Activated CD4-positive, alpha-beta T cell treated with anti-CD3 and anti-CD28 coated beads, Interleukin-2, Interleukin-4, amounts not matched to agents 100 ng/mL and 50 ng/mL, durations not matched to agents 16 hours and 8 hours (primary cell): ENCODE measurements at regions not wholly inside any gene's neighbourhood (a gene's known extent, or its start where the extent isn't known, plus 50 kb on each side); places are given as distances from the start of the nearest gene placed in this dataset.
"Not testable (repeated sequence)": the region's sequence is repeated elsewhere in the genome, so short reads cannot be mapped to it uniquely, and the experiment has no call there.

Experiments
- DNase-seq: peaks from one replicate; pipeline ENCODE4 v3.0.0-alpha.2; 2020; ENCODE audit warnings: low spot score

- no peak for DNase-seq
These were observed 132.5 kb upstream of the CHD1 start for GRCh38 chr5:99061299-99061698.

- DNase-seq, result peak; percentile 82
These were observed 131.8 kb upstream of the CHD1 start for GRCh38 chr5:99060306-99061261.

- DNase-seq, result no peak
These were observed 130.9 kb upstream of the CHD1 start for GRCh38 chr5:99059685-99060084.

- no peak for DNase-seq
These were observed 129.7 kb upstream of the CHD1 start for GRCh38 chr5:99058466-99058865.

- DNase-seq, result no peak
These were observed 126.2 kb upstream of the CHD1 start for GRCh38 chr5:99054972-99055371.

GRCh38 chr5:99045871-99046270 lies 117.1 kb upstream of the CHD1 start:
- DNase-seq, result no peak

DNA sequence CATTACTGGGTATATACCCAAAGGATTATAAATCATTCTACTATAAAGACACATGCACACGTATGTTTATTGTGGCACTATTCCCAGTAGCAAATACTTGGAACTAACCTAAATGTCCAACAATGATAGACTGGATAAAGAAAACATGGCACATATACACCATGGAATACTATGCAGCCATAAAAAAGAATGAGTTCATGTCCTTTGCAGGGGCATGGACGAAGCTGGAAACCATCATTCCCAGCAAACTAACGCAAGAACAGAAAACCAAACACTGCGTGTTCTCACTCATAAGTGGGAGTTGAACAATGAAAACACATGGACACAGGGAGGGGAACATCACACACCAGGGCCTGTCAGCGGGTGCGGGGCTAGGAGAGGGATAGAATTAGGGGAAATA lies 114.5 kb upstream of the CHD1 start:
- DNase-seq, result not testable (repeated sequence)

DNA sequence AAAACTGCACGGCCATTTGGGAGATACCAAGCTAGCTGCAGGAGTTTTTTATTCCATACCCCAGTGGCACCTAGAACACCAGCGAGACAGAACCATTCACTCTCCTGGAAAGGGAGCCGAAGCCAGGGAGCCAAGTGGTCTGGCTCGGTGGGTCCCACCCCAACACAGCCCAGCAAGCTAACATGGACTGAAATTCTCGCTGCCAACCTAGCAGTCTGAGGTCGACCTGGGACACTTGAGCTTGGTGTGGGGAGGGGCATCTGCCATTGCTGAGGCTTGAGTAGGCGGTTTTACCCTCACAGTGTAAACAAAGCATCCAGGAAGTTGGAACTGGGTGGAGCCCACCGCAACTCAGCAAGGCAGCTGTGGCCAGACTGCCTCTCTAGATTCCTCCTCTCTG lies 108.9 kb upstream of the CHD1 start:
- no peak for DNase-seq

- no peak for DNase-seq
These were observed 107.1 kb upstream of the CHD1 start for GRCh38 chr5:99035942-99036341.

- DNase-seq, result no peak
These were observed 105.5 kb upstream of the CHD1 start for GRCh38 chr5:99034336-99034735.

DNA sequence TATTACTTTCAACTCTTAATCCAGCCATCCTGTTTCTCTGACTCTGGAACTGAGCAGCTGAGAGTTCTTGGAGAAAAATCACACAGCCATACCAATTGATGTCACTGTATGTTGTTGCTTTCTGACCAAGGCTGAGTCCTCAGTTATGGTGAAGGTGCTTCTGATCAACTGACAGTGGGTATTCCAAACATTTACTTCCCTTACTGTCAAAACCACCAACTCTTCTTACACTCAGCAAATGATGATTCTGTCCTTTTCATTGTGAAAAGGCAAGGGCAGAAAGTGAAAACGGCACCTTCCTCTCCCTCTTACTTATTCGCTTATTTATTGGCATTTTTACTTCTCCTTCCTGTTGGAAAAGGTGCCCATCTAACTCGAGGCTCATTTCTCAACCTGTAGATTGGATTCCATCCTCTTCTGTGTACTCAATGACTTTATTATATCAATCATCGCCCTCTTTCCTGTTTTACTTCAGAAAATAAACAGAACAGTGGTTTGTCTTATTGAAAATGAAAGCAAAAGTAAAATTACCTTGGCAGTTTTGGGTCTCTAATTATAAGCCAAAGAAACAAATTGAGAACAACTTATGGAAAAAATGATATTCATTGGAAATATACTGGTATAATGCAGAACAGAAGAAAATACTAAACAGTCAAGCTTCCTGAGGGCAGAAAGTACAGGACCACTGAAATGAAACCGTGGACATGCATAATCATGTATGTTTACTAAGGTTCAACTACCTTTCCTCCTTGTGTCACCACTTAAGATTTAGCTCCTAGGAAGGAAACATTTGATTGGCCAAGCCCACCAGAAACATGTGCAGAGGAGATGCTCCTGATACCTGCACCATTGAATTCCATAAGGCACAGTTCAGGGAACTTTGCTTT lies 104.5 kb upstream of the CHD1 start:
- DNase-seq, result peak; percentile 25

GRCh38 chr5:99032234-99033013 lies 103.6 kb upstream of the CHD1 start:
- peak; percentile 49 for DNase-seq

- DNase-seq, result no peak
These were observed 102.2 kb upstream of the CHD1 start for GRCh38 chr5:99030906-99031440.

- no peak for DNase-seq
These were observed 100.4 kb upstream of the CHD1 start for GRCh38 chr5:99029172-99029571.

DNA sequence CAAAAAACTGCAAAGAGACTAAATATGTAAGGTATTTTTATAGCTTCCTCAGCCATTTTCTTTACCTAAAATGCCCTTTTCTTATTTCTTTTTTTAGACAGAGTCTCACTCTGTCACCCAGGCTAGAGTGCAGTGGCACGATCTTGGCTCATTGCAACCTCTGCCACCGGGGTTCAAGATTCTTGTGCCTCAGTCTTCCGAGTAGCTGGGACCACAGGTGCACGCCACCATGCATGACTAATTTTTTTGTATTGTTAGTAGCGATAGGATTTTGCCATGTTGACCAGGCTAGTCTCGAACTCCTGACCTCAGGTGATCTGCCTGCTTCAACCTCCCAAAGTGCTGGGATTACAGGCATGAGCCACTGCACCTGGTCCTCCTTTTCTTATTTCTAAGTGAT lies 99.4 kb upstream of the CHD1 start:
- DNase-seq, result not testable (repeated sequence)

DNA sequence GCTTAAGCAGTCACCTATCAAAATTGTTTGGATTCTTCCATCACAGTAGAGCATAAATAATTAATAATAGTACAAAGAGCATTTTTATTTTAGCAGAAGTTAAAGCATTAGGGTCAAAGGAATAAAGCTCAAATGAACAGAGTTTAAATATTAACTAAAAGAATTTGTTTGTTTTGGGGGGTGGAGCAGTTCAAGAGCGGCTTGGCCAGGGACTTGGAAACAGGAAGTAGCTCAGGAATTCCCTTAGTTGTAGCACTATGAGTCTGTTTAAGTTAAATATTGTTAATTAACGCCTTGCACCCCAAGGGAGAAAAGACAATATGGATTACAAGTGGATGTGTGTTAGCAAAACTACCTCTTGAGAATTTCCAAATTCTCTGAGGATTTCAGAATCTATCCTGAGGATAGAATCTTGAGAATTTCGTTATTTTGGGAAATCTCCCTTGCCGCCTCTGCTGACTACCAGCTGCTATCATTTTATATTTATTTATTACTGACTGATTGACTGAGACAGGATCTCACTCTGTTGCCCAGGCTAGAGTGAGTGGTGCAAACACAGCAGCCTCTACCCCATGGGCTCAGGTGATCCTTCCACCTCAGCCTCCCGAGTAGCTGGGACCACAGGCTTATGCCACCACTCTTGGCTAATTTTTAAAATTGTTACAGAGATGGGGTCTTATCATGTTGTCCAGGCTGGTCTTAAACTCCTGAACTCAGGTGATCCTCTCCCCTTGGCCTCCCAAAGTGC lies 96.7 kb upstream of the CHD1 start:
- no peak for DNase-seq

DNA sequence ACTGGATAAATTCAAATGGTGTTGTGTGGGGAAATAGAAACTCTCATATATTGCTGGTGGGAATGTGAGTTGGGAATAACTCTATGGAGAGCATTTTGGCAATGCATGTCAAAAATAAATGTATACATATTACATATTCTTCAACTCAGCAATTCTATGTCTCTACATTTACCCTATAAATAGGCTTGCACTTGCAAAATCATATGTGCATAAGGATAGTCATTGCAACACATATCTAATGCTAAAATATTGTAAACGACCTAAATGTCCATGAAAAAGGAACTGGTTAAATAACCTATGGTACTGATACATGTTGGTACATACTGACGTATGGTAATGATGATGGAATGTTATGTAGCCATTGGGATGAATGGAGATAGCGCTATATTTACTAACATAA lies 94.5 kb upstream of the CHD1 start:
- no peak for DNase-seq

DNA sequence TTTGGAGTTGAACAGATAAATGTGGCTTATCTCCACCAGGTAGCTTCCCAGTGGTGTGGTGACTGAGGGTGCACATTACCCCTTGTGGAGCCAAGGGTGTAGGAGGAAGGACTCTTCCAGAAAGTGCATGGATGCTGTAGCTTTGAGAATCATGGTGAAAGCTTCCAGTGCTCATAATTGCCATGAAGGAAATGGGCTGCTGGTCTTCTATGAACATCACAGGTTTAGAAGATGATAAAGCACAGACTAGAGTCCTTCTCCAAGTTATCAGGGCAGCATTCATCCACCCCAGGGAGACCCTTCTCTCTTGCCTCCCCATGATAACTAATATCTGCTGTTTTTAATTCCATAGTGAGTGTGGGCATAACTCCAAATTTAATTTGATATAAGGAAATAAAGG lies 93.4 kb upstream of the CHD1 start:
- DNase-seq, result no peak

DNA sequence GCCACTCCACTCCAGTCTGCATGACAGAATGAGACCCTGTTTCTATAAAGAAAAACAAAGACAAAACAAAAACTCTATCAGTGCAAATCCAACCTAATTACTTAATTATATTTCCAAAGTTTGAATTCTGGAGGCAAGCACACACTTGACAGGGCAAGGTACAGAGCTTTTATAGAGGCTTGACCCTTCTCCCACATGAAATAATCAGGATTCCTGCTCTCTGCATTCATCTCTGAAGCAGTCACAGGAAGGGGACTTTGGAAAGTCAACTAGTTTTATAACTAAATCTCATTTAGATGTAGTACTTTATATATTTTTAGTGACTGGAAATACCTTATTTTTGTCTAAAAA lies 91.9 kb upstream of the CHD1 start:
- no peak for DNase-seq

DNA sequence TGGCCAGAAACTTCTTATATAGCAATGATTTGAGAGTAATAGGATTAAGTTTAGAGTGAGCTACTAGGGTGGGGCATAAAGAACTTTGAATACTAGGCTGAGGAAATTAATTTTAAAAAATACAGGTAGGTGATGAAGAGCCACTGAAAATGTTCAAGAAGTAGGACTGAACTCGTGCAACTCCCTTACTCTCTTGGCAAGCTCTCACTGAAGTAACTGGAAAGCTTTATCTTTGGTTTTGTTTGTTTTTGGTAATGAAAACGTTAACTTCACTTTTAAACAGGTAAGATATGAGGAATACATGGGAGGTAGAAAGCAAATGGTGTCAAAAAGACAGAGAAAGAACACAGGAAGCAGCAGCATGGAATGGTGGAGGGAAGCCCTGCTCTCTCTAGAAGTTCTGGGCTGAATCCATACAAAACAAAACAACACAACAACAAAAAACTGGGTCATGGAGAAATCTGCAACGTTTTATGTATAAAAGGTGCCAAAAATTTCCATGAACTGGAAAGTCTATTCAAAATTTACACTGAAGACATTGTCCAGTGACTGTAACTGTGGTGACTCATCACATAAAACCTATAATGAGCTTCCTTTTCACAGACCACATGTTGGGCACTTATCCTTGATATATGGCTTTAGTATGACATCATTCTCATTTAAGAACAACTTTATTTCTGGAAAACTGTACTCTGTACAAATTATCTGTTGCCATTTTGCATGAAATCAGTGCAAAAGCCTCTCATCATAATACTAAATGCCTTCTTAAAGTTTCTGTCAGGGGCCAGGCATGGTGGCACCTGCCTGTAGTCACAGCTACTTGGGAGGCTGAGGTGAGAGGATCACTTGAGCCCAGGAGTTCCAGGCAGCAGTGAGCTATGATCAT lies 91.2 kb upstream of the CHD1 start:
- no peak for DNase-seq
